BJ (cell line): ENCODE measurements at regions not wholly inside any gene's neighbourhood (a gene's known extent, or its start where the extent isn't known, plus 50 kb on each side); places are given as distances from the start of the nearest gene placed in this dataset.

Experiments
- CTCF ChIA-PET: fragments of 350-600 bp; formaldehyde crosslinking; extraction: SDS; loops from one replicate; lab custom pipeline; 2021; ENCODE audit warnings: antibody characterized with exemption, inconsistent platforms; lab: Yijun Ruan, JAX
- POLR2A ChIA-PET: fragments of 300-600 bp; sonication (Branson Sonifier 250); formaldehyde crosslinking; extraction: SDS; loops from one replicate; lab custom pipeline; 2021; ENCODE audit warnings: antibody characterized with exemption; lab: Charles Lee
- DNase-seq: peaks from one replicate; pipeline ENCODE4 v3.0.0-alpha.2; 2011; ENCODE audit warnings: low read depth
- H3K27me3 ChIP-seq: 2 replicates; pipeline ENCODE4 v1.6.0; 2011; ENCODE audit warnings: low read length; ENCODE audit not compliant: control insufficient read depth, insufficient read depth
- H3K36me3 ChIP-seq: 2 replicates; pipeline ENCODE4 v1.5.1; 2011; ENCODE audit warnings: low read length; ENCODE audit not compliant: control insufficient read depth, insufficient read depth
- H3K4me3 ChIP-seq: 2 replicates; pipeline ENCODE4 v1.5.1; 2011; ENCODE audit warnings: low read depth, mild to moderate bottlenecking, control low read depth, low read length
- CTCF ChIP-seq: IDR thresholded peaks from 2 replicates; pipeline ENCODE4 v1.5.1; 2011; ENCODE audit warnings: low read depth, mild to moderate bottlenecking, control low read depth, inconsistent platforms, low read length, moderate library complexity; ENCODE audit not compliant: insufficient read depth

- no peaks in the 10 kb centered on the region for H3K36me3 ChIP-seq
- DNase-seq: peak; percentile 70
- POLR2A ChIA-PET: no interaction called here
- H3K4me3 ChIP-seq: no peak overlapping the region
- H3K27me3 ChIP-seq: no peaks in the 10 kb centered on the region
- CTCF ChIA-PET: no interaction called here
- no peak for TF ChIP-seq CTCF
These were observed 164.2 kb upstream of the ITGB1 start for GRCh38 chr10:33122014-33122809.

- no peaks in the 10 kb centered on the region for H3K27me3 ChIP-seq
- ChIA-PET POLR2A (no interaction called here), CTCF (no interaction called here)
- no peaks in the 10 kb centered on the region for H3K36me3 ChIP-seq
- no peak for DNase-seq
- no peak for TF ChIP-seq CTCF
- no peak overlapping the region for H3K4me3 ChIP-seq
These were observed 162.7 kb upstream of the ITGB1 start for GRCh38 chr10:33120700-33121099.

GRCh38 chr10:33120275-33120674 lies 162.2 kb upstream of the ITGB1 start:
- no peak for TF ChIP-seq CTCF
- POLR2A ChIA-PET: no interaction called here
- no peak for DNase-seq
- Histone ChIP-seq H3K36me3 (no peaks in the 10 kb centered on the region), H3K4me3 (no peak overlapping the region), H3K27me3 (no peaks in the 10 kb centered on the region)
- CTCF ChIA-PET: no interaction called here

GRCh38 chr10:33117816-33118215 lies 159.8 kb upstream of the ITGB1 start:
- ChIA-PET CTCF (interaction anchor here (2.8 kb wide), 1 partner anchor 9 kb away, joined by 14 read pairs; no protein-coding TSS in a partner anchor), POLR2A (no interaction called here)
- DNase-seq: no peak
- no peaks in the 10 kb centered on the region for H3K27me3 ChIP-seq
- no peak overlapping the region for H3K4me3 ChIP-seq
- TF ChIP-seq CTCF: no peak
- H3K36me3 ChIP-seq: no peaks in the 10 kb centered on the region

GRCh38 chr10:33117230-33117629 lies 159.2 kb upstream of the ITGB1 start:
- no peak for DNase-seq
- Histone ChIP-seq H3K4me3 (no peak overlapping the region), H3K27me3 (no peaks in the 10 kb centered on the region), H3K36me3 (no peaks in the 10 kb centered on the region)
- TF ChIP-seq CTCF: no peak
- ChIA-PET POLR2A (no interaction called here), CTCF (interaction anchor here (0.6 to 2.8 kb wide), 8 partner anchors 9 to 78 kb away, joined by 3 to 17 read pairs (median 6); no protein-coding TSS in a partner anchor)
